Glomerular visceral epithelial cell (primary cell): ENCODE measurements at regions not wholly inside any gene's neighbourhood (a gene's known extent, or its start where the extent isn't known, plus 50 kb on each side); places are given as distances from the start of the nearest gene placed in this dataset.

Experiments
- DNase-seq: peaks from one replicate; pipeline ENCODE4 v3.0.0-alpha.2; 2016; ENCODE audit errors: extremely low spot score

- DNase-seq: no peak
Measured at GRCh38 chr1:8203056-8203455, 114.9 kb upstream of the SLC45A1 start.

GRCh38 chr1:8202182-8202905 lies 115.6 kb upstream of the SLC45A1 start:
- DNase-seq: peak; percentile 51

GRCh38 chr1:8201331-8201861 lies 116.5 kb upstream of the SLC45A1 start:
- DNase-seq: peak; percentile 28

GRCh38 chr1:8200317-8201115 lies 117.4 kb upstream of the SLC45A1 start:
- DNase-seq: no peak

GRCh38 chr1:8198522-8198921 lies 119.4 kb upstream of the SLC45A1 start:
- no peak for DNase-seq

- peak; percentile 95 for DNase-seq
Measured at GRCh38 chr1:8197493-8198282, 120.2 kb upstream of the SLC45A1 start.

- no peak for DNase-seq
Measured at GRCh38 chr1:8194481-8195227, 123.3 kb upstream of the SLC45A1 start.

- DNase-seq: no peak
Measured at GRCh38 chr1:8193840-8194406, 124.0 kb upstream of the SLC45A1 start.

GRCh38 chr1:8191474-8191873 lies 126.4 kb upstream of the SLC45A1 start:
- DNase-seq: no peak

GRCh38 chr1:8189931-8190483 lies 127.9 kb upstream of the SLC45A1 start:
- DNase-seq: no peak

- DNase-seq: no peak
Measured at GRCh38 chr1:8185400-8185799, 132.5 kb upstream of the SLC45A1 start.

- no peak for DNase-seq
Measured at GRCh38 chr1:8184301-8184700, 133.6 kb upstream of the SLC45A1 start.

- no peak for DNase-seq
Measured at GRCh38 chr1:8182034-8182761, 135.7 kb upstream of the SLC45A1 start.

- DNase-seq: no peak
Measured at GRCh38 chr1:8179132-8179793, 138.7 kb upstream of the SLC45A1 start.

GRCh38 chr1:8176279-8176678 lies 141.6 kb upstream of the SLC45A1 start:
- DNase-seq: no peak

GRCh38 chr1:8174807-8175206 lies 143.1 kb upstream of the SLC45A1 start:
- DNase-seq: no peak

- no peak for DNase-seq
Measured at GRCh38 chr1:8171751-8172464, 145.8 kb upstream of the ERRFI1 start.

GRCh38 chr1:8170059-8170835 lies 144.1 kb upstream of the ERRFI1 start:
- DNase-seq: no peak
